ENCODE measurements at regions not wholly inside any gene's neighbourhood (a gene's known extent, or its start where the extent isn't known, plus 50 kb on each side); places are given as distances from the start of the nearest gene placed in this dataset.
"Not testable (repeated sequence)": the region's sequence is repeated elsewhere in the genome, so short reads cannot be mapped to it uniquely, and the experiment has no call there.

DNA sequence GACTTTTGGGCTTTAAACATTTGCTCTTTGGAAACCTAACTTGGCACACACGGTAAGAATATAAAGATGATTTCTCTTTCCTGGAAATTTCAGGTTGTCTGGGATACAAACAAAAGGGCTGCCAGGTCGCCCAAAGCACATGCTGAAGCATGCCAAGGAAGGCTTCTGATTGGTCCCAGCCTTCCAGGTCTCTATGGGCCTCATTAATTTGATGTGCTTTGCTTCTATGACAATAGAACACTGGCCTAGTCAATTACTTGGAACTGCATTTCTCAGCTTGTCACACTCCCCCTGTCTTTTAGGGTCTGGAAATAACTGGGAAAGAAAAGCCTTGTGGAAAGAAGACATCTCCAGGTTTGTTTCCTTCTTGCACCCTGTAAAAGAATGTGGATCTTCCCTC is 228.9 kb downstream of the ADCYAP1 start:
- Histone ChIP-seq H3K27ac (no peak overlapping the region), H3K27me3 (replicated peaks) (no peaks in the 10 kb centered on the region), H3K36me3 (replicated peaks) (no peaks in the 10 kb centered on the region), H3K4me3 (ENCODE audit: low read depth, low read length) (no peak overlapping the region)
- DNase-seq, result no peak
- TF ChIP-seq, protein P1, sequence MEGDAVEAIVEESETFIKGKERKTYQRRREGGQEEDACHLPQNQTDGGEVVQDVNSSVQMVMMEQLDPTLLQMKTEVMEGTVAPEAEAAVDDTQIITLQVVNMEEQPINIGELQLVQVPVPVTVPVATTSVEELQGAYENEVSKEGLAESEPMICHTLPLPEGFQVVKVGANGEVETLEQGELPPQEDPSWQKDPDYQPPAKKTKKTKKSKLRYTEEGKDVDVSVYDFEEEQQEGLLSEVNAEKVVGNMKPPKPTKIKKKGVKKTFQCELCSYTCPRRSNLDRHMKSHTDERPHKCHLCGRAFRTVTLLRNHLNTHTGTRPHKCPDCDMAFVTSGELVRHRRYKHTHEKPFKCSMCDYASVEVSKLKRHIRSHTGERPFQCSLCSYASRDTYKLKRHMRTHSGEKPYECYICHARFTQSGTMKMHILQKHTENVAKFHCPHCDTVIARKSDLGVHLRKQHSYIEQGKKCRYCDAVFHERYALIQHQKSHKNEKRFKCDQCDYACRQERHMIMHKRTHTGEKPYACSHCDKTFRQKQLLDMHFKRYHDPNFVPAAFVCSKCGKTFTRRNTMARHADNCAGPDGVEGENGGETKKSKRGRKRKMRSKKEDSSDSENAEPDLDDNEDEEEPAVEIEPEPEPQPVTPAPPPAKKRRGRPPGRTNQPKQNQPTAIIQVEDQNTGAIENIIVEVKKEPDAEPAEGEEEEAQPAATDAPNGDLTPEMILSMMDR (IDR thresholded peaks at IDR 0.05; ENCODE audit: low read depth, low read length, missing control alignments), result no peak
- in situ Hi-C loops (cut with HindIII; ENCODE audit: low pct_ligation_motif_present, low sequenced_read_pairs), result no loop called here

GRCh38 chr18:1147730-1148129 is 243.1 kb downstream of the ADCYAP1 start:
- in situ Hi-C loops (cut with HindIII; ENCODE audit: low pct_ligation_motif_present, low sequenced_read_pairs), result no loop called here
- no peak for DNase-seq
- TF ChIP-seq, protein P1 (IDR thresholded peaks at IDR 0.05; ENCODE audit: low read depth, low read length, missing control alignments), result no peak
- no peaks in the 10 kb centered on the region for H3K36me3 ChIP-seq (replicated peaks)
- H3K27me3 ChIP-seq (replicated peaks), result no peaks in the 10 kb centered on the region
- H3K27ac ChIP-seq, result no peak overlapping the region
- no peak overlapping the region for H3K4me3 ChIP-seq (ENCODE audit: low read depth, low read length)

- Histone ChIP-seq H3K4me3 (ENCODE audit: low read depth, low read length) (no peak overlapping the region), H3K36me3 (replicated peaks) (no peaks in the 10 kb centered on the region), H3K27me3 (replicated peaks) (no peaks in the 10 kb centered on the region), H3K27ac (no peak overlapping the region)
- no peak for DNase-seq
- TF ChIP-seq, protein P1 (IDR thresholded peaks at IDR 0.05; ENCODE audit: low read depth, low read length, missing control alignments), result no peak
- in situ Hi-C loops (cut with HindIII; ENCODE audit: low pct_ligation_motif_present, low sequenced_read_pairs), result no loop called here
Observed at GRCh38 chr18:1149709-1150108, 245.0 kb downstream of the ADCYAP1 start.

GRCh38 chr18:1150344-1150743 is 245.7 kb downstream of the ADCYAP1 start:
- Histone ChIP-seq H3K27ac (no peak overlapping the region), H3K36me3 (replicated peaks) (no peaks in the 10 kb centered on the region), H3K27me3 (replicated peaks) (no peaks in the 10 kb centered on the region), H3K4me3 (ENCODE audit: low read depth, low read length) (no peak overlapping the region)
- TF ChIP-seq, protein P1 (IDR thresholded peaks at IDR 0.05; ENCODE audit: low read depth, low read length, missing control alignments), result no peak
- in situ Hi-C loops (cut with HindIII; ENCODE audit: low pct_ligation_motif_present, low sequenced_read_pairs), result no loop called here
- no peak for DNase-seq

- H3K36me3 ChIP-seq (replicated peaks); H3K4me3 ChIP-seq (ENCODE audit: low read depth, low read length); H3K27ac ChIP-seq; H3K27me3 ChIP-seq (replicated peaks); DNase-seq; in situ Hi-C loops (cut with HindIII; ENCODE audit: low pct_ligation_motif_present, low sequenced_read_pairs): not testable (repeated sequence)
Observed at GRCh38 chr18:1152958-1153357, 248.3 kb downstream of the ADCYAP1 start.

DNA sequence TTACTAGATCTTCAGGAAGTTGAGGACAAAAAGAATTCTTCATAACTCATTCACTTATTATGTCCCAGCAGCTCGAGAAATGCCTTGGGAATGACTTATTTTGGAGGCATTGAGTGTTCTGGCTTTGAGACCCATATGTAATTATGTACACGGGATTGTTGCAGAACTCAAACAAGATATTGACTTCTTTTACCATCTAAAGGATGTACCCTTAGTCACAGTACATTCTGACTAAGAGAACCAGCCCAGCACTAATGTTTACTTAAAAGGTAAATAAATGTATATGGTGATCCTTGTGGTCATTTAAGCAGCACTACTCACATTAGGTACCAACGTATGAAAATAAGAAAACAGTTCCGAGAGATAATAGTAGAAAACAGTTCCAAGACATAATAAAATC is 268.9 kb downstream of the ADCYAP1 start:
- in situ Hi-C loops (cut with HindIII; ENCODE audit: low pct_ligation_motif_present, low sequenced_read_pairs), result no loop called here
- no peak for DNase-seq
- Histone ChIP-seq H3K4me3 (ENCODE audit: low read depth, low read length) (no peak overlapping the region), H3K27ac (no peak overlapping the region), H3K27me3 (replicated peaks) (no peaks in the 10 kb centered on the region), H3K36me3 (replicated peaks) (no peaks in the 10 kb centered on the region)
- TF ChIP-seq, protein P1 (IDR thresholded peaks at IDR 0.05; ENCODE audit: low read depth, low read length, missing control alignments), result no peak
